Astrocyte of the cerebellum (primary cell): ENCODE measurements at regions not wholly inside any gene's neighbourhood (a gene's known extent, or its start where the extent isn't known, plus 50 kb on each side); places are given as distances from the start of the nearest gene placed in this dataset.

ENCODE experiments used
- DNase-seq: peaks from one replicate; pipeline ENCODE4 v3.0.0-alpha.2; 2011; ENCODE audit warnings: low read depth
- H3K4me3 ChIP-seq: 2 replicates; pipeline ENCODE4 v1.5.1; 2011; ENCODE audit warnings: mild to moderate bottlenecking, low read depth, low read length, moderate library complexity
- CTCF ChIP-seq: IDR thresholded peaks from 2 replicates; pipeline ENCODE4 v1.5.1; 2012; ENCODE audit warnings: low read length, low read depth, moderate library complexity, mild to moderate bottlenecking; ENCODE audit errors: missing control alignments
- in situ Hi-C: cut with HindIII; loops from 2 replicates; pipeline ENCODE4 v1.10.0; 2017; ENCODE audit warnings: low sequenced_read_pairs

GRCh38 chr15:26365077-26365476, 407.8 kb downstream of the GABRB3 start:
- TF ChIP-seq CTCF = no peak
- in situ Hi-C loops = loop anchor here (25.0 kb wide), 1 partner anchor 203 kb away; no protein-coding TSS in a partner anchor

GRCh38 chr15:26359855-26360254, 413.0 kb downstream of the GABRB3 start:
- no peak overlapping the region for H3K4me3 ChIP-seq
- no peak for DNase-seq
- in situ Hi-C loops = loop anchor here (25.0 kb wide), 1 partner anchor 198 kb away; no protein-coding TSS in a partner anchor
- TF ChIP-seq CTCF = no peak

More at GRCh38 chr15:26365077-26365476, 407.8 kb downstream of the GABRB3 start:
- H3K4me3 ChIP-seq = no peak overlapping the region
- no peak for DNase-seq

- no peak for TF ChIP-seq CTCF
- no peak for DNase-seq
- no peak overlapping the region for H3K4me3 ChIP-seq
- in situ Hi-C loops = loop anchor here (25.0 kb wide), 1 partner anchor 196 kb away; no protein-coding TSS in a partner anchor
Observed at GRCh38 chr15:26358708-26359107, 414.2 kb downstream of the GABRB3 start.

- no peak overlapping the region for H3K4me3 ChIP-seq
- TF ChIP-seq CTCF = no peak
- no peak for DNase-seq
- in situ Hi-C loops = loop anchor here (25.0 kb wide), 1 partner anchor 195 kb away; no protein-coding TSS in a partner anchor
Observed at GRCh38 chr15:26357653-26358052, 415.2 kb downstream of the GABRB3 start.

- in situ Hi-C loops = loop anchor here (25.0 kb wide), 1 partner anchor 193 kb away; no protein-coding TSS in a partner anchor
- no peak overlapping the region for H3K4me3 ChIP-seq
Observed at GRCh38 chr15:26355472-26356074, 417.3 kb downstream of the GABRB3 start.

GRCh38 chr15:26352909-26353308, 420.0 kb downstream of the GABRB3 start:
- H3K4me3 ChIP-seq = no peak overlapping the region
- no peak for TF ChIP-seq CTCF
- in situ Hi-C loops = loop anchor here (25.0 kb wide), 1 partner anchor 191 kb away; no protein-coding TSS in a partner anchor
- DNase-seq = no peak

More at GRCh38 chr15:26355472-26356074, 417.3 kb downstream of the GABRB3 start:
- DNase-seq = no peak
- TF ChIP-seq CTCF = no peak
